Astrocyte (in vitro differentiated cells and primary cell): ENCODE measurements at regions not wholly inside any gene's neighbourhood (a gene's known extent, or its start where the extent isn't known, plus 50 kb on each side); places are given as distances from the start of the nearest gene placed in this dataset.

Experiments used
- DNase-seq: peaks from one replicate; pipeline ENCODE4 v3.0.0-alpha.2; 2010; ENCODE audit warnings: low read depth
- FAIRE-seq: peaks from 2 replicates; lab custom pipeline; 2011; peaks lifted over from hg19 to GRCh38; lab: Jason Lieb, UNC
- H2AFZ ChIP-seq: 2 replicates; pipeline ENCODE4 v1.6.0; 2012; ENCODE audit warnings: low read depth, low read length, inconsistent platforms
- H3K27ac ChIP-seq: 2 replicates; pipeline ENCODE4 v1.5.1; 2011; ENCODE audit warnings: low read depth, low read length, inconsistent platforms
- H3K27me3 ChIP-seq: 2 replicates; pipeline ENCODE4 v1.6.0; 2011; ENCODE audit warnings: low read length, inconsistent platforms; ENCODE audit not compliant: insufficient read depth
- H3K36me3 ChIP-seq: 2 replicates; pipeline ENCODE4 v1.5.1; 2011; ENCODE audit warnings: low read length, inconsistent platforms; ENCODE audit not compliant: insufficient read depth
- H3K4me1 ChIP-seq: 2 replicates; pipeline ENCODE4 v1.5.1; 2011; ENCODE audit warnings: low read length, inconsistent platforms; ENCODE audit not compliant: insufficient read depth
- H3K4me2 ChIP-seq: 2 replicates; pipeline ENCODE4 v1.6.0; 2012; ENCODE audit warnings: low read length, inconsistent platforms
- H3K4me3 ChIP-seq: 2 replicates; pipeline ENCODE4 v1.5.1; 2011; ENCODE audit warnings: low read depth, mild to moderate bottlenecking, low read length, inconsistent platforms; ENCODE audit not compliant: insufficient read depth
- H3K79me2 ChIP-seq: 2 replicates; pipeline ENCODE4 v1.6.0; 2012; ENCODE audit warnings: mild to moderate bottlenecking, low read length, inconsistent platforms; ENCODE audit not compliant: insufficient read depth
- H3K9ac ChIP-seq: 2 replicates; pipeline ENCODE4 v1.6.0; 2012; ENCODE audit warnings: mild to moderate bottlenecking, low read length, inconsistent platforms
- H3K9me3 ChIP-seq: 2 replicates; pipeline ENCODE4 v1.5.1; 2012; ENCODE audit warnings: low read depth, mild to moderate bottlenecking, low read length, inconsistent platforms; ENCODE audit not compliant: insufficient read depth
- H4K20me1 ChIP-seq: 2 replicates; pipeline ENCODE4 v1.6.0; 2012; ENCODE audit warnings: low read length, inconsistent platforms; ENCODE audit not compliant: insufficient read depth
- H3K27ac Mint-ChIP-seq: one replicate; pipeline ENCODE4 v1.8.0; 2021; ENCODE audit warnings: mild to moderate bottlenecking, mixed read lengths; ENCODE audit not compliant: unreplicated experiment
- H3K27me3 Mint-ChIP-seq: one replicate; pipeline ENCODE4 v1.8.0; 2021; ENCODE audit warnings: low read depth, mixed read lengths; ENCODE audit not compliant: unreplicated experiment
- H3K36me3 Mint-ChIP-seq: one replicate; pipeline ENCODE4 v1.8.0; 2021; ENCODE audit warnings: low read depth, mixed read lengths; ENCODE audit not compliant: unreplicated experiment
- H3K4me1 Mint-ChIP-seq: one replicate; pipeline ENCODE4 v1.8.0; 2021; ENCODE audit warnings: low read depth, mixed read lengths; ENCODE audit not compliant: unreplicated experiment
- H3K4me3 Mint-ChIP-seq: one replicate; pipeline ENCODE4 v1.8.0; 2021; ENCODE audit warnings: mild to moderate bottlenecking, moderate library complexity, mixed read lengths; ENCODE audit not compliant: unreplicated experiment
- H3K9me3 Mint-ChIP-seq: one replicate; pipeline ENCODE4 v1.8.0; 2021; ENCODE audit warnings: mild to moderate bottlenecking, mixed read lengths; ENCODE audit not compliant: unreplicated experiment
- EZH2 ChIP-seq: IDR thresholded peaks from 2 replicates; pipeline ENCODE4 v1.6.1; 2012; ENCODE audit warnings: mild to moderate bottlenecking, low read length, inconsistent platforms; ENCODE audit not compliant: insufficient read depth
- TF ChIP-seq, protein P1 (sequence below): IDR thresholded peaks from 2 replicates; pipeline ENCODE4 v1.5.1; 2011; ENCODE audit warnings: low read depth, mild to moderate bottlenecking, inconsistent platforms, low read length, moderate library complexity; ENCODE audit not compliant: insufficient read depth

DNA sequence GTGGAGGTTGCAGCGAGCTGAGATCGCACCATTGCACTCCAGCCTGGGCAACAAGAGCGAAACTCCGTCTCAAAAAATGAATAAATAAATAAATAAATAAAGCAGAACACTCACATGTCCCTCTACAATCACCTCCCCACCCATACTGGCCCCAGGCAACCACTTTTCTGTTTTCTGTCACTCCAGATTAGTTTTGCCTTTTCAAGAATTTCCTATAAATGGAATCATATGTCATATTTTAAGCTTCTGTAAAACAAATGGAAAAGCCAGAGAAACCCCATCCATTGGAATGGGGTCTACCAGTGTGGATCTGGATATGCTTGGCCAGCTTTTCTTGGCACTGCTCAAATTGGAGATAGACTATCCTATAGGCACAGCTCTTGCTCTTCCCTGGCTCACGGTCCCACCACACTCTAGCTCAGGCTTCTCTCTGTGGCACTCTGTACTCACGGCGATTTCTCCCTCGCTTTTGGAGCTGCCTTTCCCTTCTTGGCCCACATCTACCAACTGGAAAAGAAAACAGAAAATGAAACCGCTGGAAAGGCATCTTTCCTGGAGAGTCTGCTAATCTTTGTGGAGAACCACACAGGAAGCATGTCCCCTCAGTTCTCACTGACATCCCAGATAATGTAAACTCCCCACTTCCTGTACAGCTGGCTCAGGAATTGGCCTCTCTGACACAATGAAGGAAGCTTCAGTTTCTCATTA, 210.1 kb downstream of the JCAD start:
- Histone ChIP-seq H3K27ac (peak overlapping the region; percentile 66), H3K36me3 (no peaks in the 10 kb centered on the region), H2AFZ (peak overlapping the region; percentile 61), H3K27me3 (no peaks in the 10 kb centered on the region), H3K4me1 (peaks cover 16% of the 10 kb centered on the region), H3K79me2 (no peaks in the 10 kb centered on the region), H4K20me1 (no peaks in the 10 kb centered on the region), H3K4me3 (peak overlapping the region; percentile 46), H3K9me3 (no peaks in the 10 kb centered on the region), H3K4me2 (peak overlapping the region; percentile 89), H3K9ac (peak overlapping the region; percentile 30)
- H3K9me3 Mint-ChIP-seq: peaks cover 11% of the 10 kb centered on the region
- H3K27ac Mint-ChIP-seq: peak overlapping the region; percentile 81
- H3K4me3 Mint-ChIP-seq: no peak overlapping the region
- H3K36me3 Mint-ChIP-seq: no peaks in the 10 kb centered on the region
- peaks cover 12% of the 10 kb centered on the region for H3K4me1 Mint-ChIP-seq
- H3K27me3 Mint-ChIP-seq: peaks cover 2% of the 10 kb centered on the region
- DNase-seq: peak; percentile 98
- no peak for TF ChIP-seq EZH2
- TF ChIP-seq, protein P1, sequence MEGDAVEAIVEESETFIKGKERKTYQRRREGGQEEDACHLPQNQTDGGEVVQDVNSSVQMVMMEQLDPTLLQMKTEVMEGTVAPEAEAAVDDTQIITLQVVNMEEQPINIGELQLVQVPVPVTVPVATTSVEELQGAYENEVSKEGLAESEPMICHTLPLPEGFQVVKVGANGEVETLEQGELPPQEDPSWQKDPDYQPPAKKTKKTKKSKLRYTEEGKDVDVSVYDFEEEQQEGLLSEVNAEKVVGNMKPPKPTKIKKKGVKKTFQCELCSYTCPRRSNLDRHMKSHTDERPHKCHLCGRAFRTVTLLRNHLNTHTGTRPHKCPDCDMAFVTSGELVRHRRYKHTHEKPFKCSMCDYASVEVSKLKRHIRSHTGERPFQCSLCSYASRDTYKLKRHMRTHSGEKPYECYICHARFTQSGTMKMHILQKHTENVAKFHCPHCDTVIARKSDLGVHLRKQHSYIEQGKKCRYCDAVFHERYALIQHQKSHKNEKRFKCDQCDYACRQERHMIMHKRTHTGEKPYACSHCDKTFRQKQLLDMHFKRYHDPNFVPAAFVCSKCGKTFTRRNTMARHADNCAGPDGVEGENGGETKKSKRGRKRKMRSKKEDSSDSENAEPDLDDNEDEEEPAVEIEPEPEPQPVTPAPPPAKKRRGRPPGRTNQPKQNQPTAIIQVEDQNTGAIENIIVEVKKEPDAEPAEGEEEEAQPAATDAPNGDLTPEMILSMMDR: no peak
- FAIRE-seq: peak; percentile 82

DNA sequence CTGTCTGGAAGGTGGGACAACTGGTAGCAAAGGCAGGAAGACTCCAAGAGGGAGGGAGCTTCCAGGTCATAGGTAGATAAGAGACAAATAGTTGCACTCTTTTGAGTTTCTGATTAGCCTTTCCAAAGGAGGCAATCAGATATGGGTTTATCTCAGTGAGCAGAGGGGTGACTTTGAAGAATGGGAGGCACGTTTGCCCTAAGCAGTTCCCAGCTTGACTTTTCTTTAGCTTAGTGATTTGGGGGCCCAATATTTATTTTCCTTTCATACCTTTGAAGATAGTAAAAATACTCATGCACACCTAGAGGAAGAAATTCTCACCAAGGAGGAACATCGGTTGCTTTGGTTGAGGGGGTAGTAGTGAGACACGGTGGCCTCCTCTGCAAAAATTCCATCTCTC, 212.1 kb upstream of the SVIL start:
- no peak overlapping the region for H3K4me3 Mint-ChIP-seq
- FAIRE-seq: no peak
- TF ChIP-seq, protein P1: no peak
- TF ChIP-seq EZH2: no peak

GRCh38 chr10:29845166-29845565, 210.4 kb upstream of the SVIL start:
- H2AFZ ChIP-seq: no peak overlapping the region
- H3K4me1 Mint-ChIP-seq: peaks cover 8% of the 10 kb centered on the region
- no peak overlapping the region for H3K27ac Mint-ChIP-seq

More for the DNA sequence above, 212.1 kb upstream of the SVIL start:
- Mint-ChIP-seq H3K27ac (no peak overlapping the region), H3K27me3 (peaks cover 13% of the 10 kb centered on the region), H3K4me1 (peaks cover 12% of the 10 kb centered on the region), H3K36me3 (no peaks in the 10 kb centered on the region), H3K9me3 (peaks cover 11% of the 10 kb centered on the region)
- no peak overlapping the region for H3K4me2 ChIP-seq
- peaks cover 20% of the 10 kb centered on the region for H3K4me1 ChIP-seq
- no peaks in the 10 kb centered on the region for H4K20me1 ChIP-seq
- H3K9me3 ChIP-seq: no peaks in the 10 kb centered on the region
- H3K79me2 ChIP-seq: no peaks in the 10 kb centered on the region
- no peak overlapping the region for H3K9ac ChIP-seq
- no peak overlapping the region for H3K4me3 ChIP-seq
- H2AFZ ChIP-seq: no peak overlapping the region
- no peaks in the 10 kb centered on the region for H3K36me3 ChIP-seq
- DNase-seq: no peak
- no peak overlapping the region for H3K27ac ChIP-seq
- peaks cover 7% of the 10 kb centered on the region for H3K27me3 ChIP-seq

More at GRCh38 chr10:29845166-29845565, 210.4 kb upstream of the SVIL start:
- H3K36me3 Mint-ChIP-seq: no peaks in the 10 kb centered on the region
- Histone ChIP-seq H3K4me2 (no peak overlapping the region), H3K4me1 (peaks cover 17% of the 10 kb centered on the region), H3K36me3 (no peaks in the 10 kb centered on the region), H3K27me3 (peaks cover 9% of the 10 kb centered on the region), H3K79me2 (no peaks in the 10 kb centered on the region), H3K27ac (no peak overlapping the region), H3K9me3 (no peaks in the 10 kb centered on the region), H4K20me1 (no peaks in the 10 kb centered on the region), H3K4me3 (no peak overlapping the region), H3K9ac (no peak overlapping the region)
- no peak overlapping the region for H3K4me3 Mint-ChIP-seq
- TF ChIP-seq, protein P1: no peak
- TF ChIP-seq EZH2: no peak
- DNase-seq (no peak), FAIRE-seq (no peak)
- H3K27me3 Mint-ChIP-seq: peaks cover 17% of the 10 kb centered on the region
- H3K9me3 Mint-ChIP-seq: peaks cover 7% of the 10 kb centered on the region
